GM23338 (cell line): ENCODE measurements at regions not wholly inside any gene's neighbourhood (a gene's known extent, or its start where the extent isn't known, plus 50 kb on each side); places are given as distances from the start of the nearest gene placed in this dataset.

ENCODE experiments used
- CREB1 ChIP-seq: fragments of 250-450 bp; sonication (Bioruptor Pico); IDR thresholded peaks from 2 replicates; pipeline ENCODE4 v1.5.0; 2020; ENCODE audit warnings: low read depth, mild to moderate bottlenecking, moderate library complexity
- CTCF ChIP-seq, 2 experiments: fragments of 200-600 bp in 1 of 2; sonication (generic) in 1 of 2; conservative IDR thresholded peaks; 2 replicates each; pipeline versions ENCODE4 v1.5.1 to v1.6.1; 2016 to 2017; ENCODE audit warnings: antibody characterized with exemption in 2 of 2, low read depth in 2 of 2, mild to moderate bottlenecking in 2 of 2, moderate library complexity in 1 of 2
- ETS1 ChIP-seq: IDR thresholded peaks from 2 replicates; pipeline ENCODE4 v1.6.1; 2016; ENCODE audit warnings: antibody characterized with exemption
- EZH2 ChIP-seq: fragments of 200-600 bp; sonication (generic); IDR thresholded peaks from one replicate; pipeline ENCODE4 v1.8.0; 2017; ENCODE audit warnings: antibody characterized with exemption, mild to moderate bottlenecking, low read depth; ENCODE audit not compliant: unreplicated experiment
- EZH2phosphoT487 ChIP-seq: fragments of 200-600 bp; sonication (generic); IDR thresholded peaks from one replicate; pipeline ENCODE4 v1.8.1; 2018; ENCODE audit warnings: antibody characterized with exemption; ENCODE audit not compliant: unreplicated experiment
- JUNB ChIP-seq: IDR thresholded peaks from one replicate; pipeline ENCODE4 v1.6.1; 2016; ENCODE audit warnings: antibody characterized with exemption; ENCODE audit not compliant: unreplicated experiment
- POLR2AphosphoS5 ChIP-seq: IDR thresholded peaks from 2 replicates; pipeline ENCODE4 v1.6.1; 2016; ENCODE audit warnings: antibody characterized with exemption, low read depth
- STAT1 ChIP-seq: IDR thresholded peaks from one replicate; pipeline ENCODE4 v1.6.1; 2016; ENCODE audit warnings: antibody characterized with exemption; ENCODE audit not compliant: unreplicated experiment
- ZNF331 ChIP-seq: fragments of 250-450 bp; sonication (Bioruptor Pico); IDR thresholded peaks from 2 replicates; pipeline ENCODE4 v1.5.0; 2020; ENCODE audit warnings: low read depth, mild to moderate bottlenecking, moderate library complexity
- TF ChIP-seq, protein P1 (sequence below): IDR thresholded peaks from one replicate; pipeline ENCODE4 v1.6.1; 2018; ENCODE audit warnings: antibody characterized with exemption; ENCODE audit not compliant: unreplicated experiment

GRCh38 chr12:91275321-91275720 lies 92.7 kb upstream of the DCN start:
- TF ChIP-seq POLR2AphosphoS5: no peak
- no peak for TF ChIP-seq ETS1
- TF ChIP-seq CTCF (conservative IDR thresholded peaks at IDR 0.05; ENCODE audit: low read depth in 2 of 2): no peak
- no peak for TF ChIP-seq EZH2
- no peak for TF ChIP-seq JUNB
- TF ChIP-seq EZH2phosphoT487: no peak
- TF ChIP-seq, protein P1, sequence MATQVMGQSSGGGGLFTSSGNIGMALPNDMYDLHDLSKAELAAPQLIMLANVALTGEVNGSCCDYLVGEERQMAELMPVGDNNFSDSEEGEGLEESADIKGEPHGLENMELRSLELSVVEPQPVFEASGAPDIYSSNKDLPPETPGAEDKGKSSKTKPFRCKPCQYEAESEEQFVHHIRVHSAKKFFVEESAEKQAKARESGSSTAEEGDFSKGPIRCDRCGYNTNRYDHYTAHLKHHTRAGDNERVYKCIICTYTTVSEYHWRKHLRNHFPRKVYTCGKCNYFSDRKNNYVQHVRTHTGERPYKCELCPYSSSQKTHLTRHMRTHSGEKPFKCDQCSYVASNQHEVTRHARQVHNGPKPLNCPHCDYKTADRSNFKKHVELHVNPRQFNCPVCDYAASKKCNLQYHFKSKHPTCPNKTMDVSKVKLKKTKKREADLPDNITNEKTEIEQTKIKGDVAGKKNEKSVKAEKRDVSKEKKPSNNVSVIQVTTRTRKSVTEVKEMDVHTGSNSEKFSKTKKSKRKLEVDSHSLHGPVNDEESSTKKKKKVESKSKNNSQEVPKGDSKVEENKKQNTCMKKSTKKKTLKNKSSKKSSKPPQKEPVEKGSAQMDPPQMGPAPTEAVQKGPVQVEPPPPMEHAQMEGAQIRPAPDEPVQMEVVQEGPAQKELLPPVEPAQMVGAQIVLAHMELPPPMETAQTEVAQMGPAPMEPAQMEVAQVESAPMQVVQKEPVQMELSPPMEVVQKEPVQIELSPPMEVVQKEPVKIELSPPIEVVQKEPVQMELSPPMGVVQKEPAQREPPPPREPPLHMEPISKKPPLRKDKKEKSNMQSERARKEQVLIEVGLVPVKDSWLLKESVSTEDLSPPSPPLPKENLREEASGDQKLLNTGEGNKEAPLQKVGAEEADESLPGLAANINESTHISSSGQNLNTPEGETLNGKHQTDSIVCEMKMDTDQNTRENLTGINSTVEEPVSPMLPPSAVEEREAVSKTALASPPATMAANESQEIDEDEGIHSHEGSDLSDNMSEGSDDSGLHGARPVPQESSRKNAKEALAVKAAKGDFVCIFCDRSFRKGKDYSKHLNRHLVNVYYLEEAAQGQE: no peak
- no peak for TF ChIP-seq CREB1 (CRISPR knock-in tag)
- TF ChIP-seq STAT1: no peak
- no peak for TF ChIP-seq ZNF331 (CRISPR knock-in tag)
